Activated T-helper 9 cell treated with anti-CD3 and anti-CD28 coated beads, Interleukin-2, amount 50 U/mL, for 16 hours (primary cell): ENCODE measurements at regions not wholly inside any gene's neighbourhood (a gene's known extent, or its start where the extent isn't known, plus 50 kb on each side); places are given as distances from the start of the nearest gene placed in this dataset.
A peak's percentile ranks its signal among the peaks of the same experiment; 100 is the strongest.
"Not testable (repeated sequence)": the region's sequence is repeated elsewhere in the genome, so short reads cannot be mapped to it uniquely, and the experiment has no call there.

ENCODE experiments used
- DNase-seq: peaks from one replicate; pipeline ENCODE4 v3.0.0-alpha.2; 2020; ENCODE audit warnings: low read depth

DNA sequence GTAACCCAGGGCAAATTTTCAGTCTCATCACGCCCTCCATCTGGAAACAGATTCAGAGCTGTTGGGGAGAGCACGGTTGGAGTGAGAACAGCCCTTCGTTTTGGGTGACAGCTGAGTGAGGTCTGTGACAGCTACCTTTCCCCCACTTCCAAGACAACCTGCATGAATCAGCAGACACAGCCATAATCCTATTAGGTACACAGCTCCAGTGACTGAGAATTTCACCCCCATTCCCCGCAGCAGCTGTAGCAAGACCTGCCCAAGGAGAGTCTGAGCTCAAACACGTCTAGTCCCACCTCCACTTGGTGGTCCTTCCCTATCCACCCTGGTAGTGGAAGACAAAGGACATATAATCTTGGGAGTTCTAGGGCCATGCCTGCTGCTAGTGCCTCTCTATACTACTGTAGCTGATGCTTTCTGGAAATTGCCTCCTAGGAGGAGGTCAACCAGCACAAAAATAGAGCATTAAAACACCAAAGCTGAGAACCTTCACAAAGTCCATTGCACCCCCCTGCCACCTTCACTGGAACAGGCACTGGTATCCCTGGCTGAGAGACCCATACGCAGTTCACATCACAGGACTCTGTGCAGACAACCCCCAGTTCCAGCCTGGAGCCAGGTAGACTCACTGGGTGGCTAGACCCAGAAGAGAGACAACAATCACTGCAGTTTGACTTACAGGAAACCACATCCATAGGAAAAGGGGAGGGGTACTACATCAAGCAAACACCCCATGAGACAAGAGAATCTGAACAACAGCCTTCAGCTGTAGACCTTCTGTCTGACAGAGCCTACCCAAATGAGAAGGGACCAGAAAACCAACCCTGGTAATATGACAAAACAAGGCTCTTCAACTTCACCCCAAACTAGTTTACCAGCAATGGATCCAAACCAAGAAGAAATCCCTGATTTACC lies 448.6 kb upstream of the CBLB start:
- no peak for DNase-seq

DNA sequence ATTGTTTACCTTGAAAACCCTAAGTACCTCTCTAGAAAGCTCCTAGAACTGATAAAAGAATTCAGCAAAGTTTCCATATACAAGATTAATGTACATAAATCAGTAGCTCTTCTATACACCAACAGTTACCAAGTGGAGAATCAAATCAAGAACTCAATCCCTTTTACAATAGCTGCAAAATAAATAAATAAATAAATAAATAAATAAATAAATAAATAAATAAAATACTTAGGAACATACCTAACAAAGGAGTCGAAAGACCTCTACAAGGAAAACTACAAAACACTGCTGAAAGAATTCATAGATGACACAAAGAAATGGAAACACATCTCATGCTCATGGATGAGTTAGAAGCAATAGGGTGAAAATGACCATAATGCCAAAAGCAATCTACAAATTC lies 452.6 kb upstream of the CBLB start:
- not testable (repeated sequence) for DNase-seq

DNA sequence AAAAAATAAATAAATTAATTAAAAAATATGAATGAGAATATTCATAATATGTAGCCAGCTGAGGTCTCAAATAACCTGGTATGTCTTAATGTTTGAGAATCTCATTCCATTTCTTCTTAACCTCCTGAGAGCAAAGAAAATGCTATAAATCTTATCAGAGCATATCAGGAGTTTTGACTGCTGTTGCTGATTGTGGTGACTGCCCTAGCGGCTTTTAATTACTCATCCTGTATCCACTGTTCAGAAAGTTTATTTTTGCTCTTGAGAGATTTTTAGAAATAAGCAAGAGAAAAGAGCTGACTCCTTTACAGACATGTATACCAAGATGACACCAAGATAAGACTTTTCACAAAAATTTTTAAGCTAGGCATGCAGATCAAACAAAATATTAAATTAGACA lies 454.8 kb upstream of the CBLB start:
- no peak for DNase-seq

DNA sequence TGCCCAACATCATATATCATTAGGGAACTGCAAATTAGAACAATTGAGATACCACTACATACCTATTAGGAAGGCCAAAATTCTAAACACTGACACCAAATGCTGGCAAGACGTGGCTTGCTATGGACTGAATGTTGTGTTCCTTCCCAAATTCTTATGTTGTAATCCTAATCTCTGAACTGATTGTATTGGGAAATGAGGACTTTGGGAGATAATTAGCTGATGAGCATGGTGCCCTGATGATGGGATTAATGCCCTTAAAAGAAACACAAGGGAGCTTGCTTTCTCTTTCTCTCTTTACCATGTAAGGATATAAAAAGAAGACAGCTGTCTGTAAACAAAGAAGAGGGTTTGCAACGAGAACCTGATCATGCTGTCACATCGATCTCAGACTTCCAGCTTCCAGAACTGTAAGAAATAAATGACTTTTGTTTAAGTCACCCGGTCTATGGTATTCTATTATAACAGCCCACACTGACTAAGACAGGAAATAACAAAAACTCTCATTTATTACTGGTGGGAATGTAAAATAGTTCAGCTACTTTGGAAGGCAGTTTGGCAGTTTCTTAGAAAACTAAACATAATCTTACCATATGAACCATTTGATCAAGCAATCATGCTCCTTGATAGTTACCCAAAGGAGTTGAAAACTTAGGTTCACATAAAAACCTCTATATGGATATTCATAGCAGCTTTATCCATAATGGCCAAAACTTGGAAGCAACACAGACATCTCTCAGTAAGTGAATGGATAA lies 458.3 kb upstream of the CBLB start:
- DNase-seq, result no peak

DNA sequence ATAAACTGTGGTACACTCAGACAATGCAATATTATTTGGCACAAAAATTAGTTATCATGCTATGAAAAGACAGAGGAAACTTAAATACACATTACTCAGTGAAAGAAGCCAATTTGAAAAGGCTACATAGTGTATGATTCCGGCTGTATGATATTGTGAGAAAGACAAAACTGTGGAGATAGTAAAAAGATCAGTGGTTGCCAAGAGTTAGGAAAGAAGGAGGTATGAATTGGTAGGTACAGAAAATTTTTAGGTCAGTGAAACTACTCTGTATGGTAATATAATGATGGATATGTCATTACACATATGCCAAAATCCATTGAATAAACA lies 458.8 kb upstream of the CBLB start:
- no peak for DNase-seq

DNA sequence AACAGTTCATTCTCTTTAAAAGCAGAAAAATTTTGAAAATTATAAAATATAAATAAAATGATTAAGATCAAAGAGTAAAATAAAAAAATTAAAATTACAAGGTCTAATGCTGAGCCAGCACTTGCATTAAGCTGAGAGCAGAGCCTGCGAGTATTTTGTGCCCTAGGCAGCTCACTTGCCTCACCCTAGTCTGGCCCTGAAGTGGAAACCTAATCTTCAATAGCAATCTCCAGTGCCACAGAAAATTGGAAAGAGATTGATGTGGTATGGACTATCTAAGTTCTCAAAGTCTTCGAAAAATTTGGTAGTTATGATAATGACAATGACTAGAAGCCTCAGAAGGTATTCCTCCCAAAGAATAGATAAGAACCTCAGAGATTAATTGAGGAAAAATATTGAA lies 459.4 kb upstream of the CBLB start:
- DNase-seq, result no peak

DNA sequence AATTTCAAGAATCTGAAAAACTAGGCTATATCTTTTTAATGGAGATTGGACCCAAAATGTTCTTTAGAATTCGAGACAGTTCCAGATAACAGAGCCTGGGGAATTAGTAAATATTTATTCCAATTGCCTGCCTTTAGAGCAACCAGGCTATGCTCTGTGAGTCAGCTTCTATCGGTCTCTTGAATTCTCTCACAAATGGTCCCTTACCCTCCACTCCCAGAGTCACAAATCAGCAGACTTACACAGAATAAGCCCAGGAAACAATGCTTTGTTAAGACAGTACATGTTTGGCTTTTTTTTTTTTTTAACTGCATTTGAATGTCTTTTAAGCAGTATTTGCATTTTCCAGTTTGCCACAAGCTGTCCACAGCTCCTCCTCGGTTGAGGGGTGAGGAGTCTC lies 460.7 kb upstream of the CBLB start:
- no peak for DNase-seq

DNA sequence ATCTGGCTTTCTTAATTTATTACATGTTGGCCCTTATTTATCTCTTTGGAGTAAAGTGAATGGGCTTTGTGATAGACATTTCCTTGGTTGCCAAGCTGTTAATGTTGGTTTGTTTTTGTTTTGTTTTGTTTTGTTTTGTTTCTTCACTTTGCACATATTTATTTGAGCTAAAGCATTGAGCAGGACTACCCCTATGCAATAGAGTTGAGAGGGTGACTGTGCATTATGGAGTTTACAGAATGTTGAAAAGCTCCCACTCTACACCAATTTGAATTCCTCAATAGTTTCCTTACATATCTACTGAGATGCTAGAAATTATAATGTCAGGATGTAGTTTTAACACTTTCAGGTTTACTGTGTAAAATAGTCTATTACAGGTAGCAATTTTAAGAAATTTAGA lies 462.8 kb upstream of the CBLB start:
- DNase-seq, result no peak

DNA sequence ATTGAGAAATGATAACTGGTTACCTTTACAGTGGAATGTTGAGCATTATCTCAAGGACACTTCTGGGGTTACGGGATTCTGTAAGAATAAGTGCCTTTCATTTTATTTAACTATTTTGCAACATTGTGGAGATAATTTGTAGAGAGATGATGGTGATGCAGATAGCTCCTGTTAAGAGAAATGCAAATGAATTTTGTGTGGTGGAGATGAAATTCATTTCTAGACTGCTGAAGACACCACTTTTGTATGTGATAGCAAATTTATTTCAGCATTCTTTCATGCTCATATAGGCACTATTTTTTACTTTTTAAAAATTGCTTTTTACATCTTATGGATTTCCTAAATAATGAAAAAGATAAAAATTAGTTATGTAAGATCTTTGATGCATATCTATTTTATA lies 463.3 kb upstream of the CBLB start:
- no peak for DNase-seq

DNA sequence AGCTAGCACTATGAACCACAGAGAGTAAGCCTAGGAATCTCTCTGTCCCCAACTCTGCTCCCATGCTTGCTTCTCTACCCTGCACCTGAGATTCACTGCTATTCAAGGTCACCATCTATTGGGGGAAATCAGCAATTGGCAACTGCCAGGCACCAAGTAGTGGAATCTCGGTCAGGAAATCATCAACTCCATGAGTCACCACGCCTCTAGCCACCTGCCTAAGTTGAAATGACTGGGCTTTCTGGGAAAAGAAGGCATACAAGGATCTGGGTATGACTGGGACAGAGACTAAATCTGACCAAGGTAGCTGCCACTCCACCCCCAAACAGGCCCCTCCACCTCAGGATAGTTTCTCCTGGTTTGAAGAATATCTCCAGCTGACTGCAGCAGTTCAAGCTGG lies 464.1 kb upstream of the CBLB start:
- DNase-seq, result peak; percentile 32

DNA sequence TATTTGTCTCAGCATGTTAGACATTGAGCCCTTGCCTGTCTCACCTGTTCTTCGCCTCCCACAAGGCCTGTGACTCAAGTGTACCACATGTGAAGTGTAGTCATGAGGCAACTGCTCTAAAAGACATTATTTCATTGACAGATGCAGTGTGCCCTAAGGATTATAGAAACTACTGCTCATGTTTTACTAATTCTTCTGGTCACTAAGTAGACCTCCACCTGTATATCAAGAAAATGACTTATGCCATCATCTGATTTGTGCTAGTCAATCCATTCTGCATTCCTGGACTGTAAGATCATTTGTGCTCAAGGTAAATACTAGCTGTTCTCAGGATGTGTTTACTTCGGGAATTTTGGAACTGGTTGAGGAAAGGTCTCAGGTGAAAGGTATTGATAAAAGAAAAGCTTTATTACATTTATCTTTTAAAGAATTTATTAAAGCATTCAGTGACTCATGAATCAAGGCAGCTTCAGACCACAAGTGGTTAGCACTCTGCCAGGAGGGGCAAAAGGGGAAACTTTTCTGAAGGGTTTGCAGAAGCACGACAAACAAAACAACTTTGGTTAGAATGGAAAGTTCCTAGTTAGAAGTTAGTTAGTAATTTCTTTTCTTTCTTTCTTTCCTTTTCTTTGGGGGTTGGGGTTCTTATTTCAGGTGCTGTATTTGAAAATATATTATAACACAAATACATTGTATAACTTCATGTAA lies 465.3 kb upstream of the CBLB start:
- peak; percentile 48 for DNase-seq

DNA sequence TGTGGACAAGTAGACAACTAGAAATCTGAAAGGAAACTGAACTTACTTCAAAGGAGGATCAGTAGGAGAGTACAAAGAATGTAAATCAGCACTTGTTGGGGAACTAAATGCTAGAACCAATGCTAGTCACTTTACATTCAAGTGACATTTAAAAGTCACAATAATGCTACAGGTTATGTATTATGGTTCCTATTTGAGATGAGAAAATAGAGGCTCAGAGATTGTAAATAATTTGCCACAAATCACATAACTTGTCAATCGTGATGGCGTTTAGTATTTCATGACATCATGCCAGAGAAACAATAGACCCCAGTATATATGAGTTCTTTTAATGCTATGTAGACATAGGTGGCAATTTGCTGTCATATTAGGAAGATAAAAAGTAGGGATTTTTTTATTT lies 467.8 kb upstream of the CBLB start:
- no peak for DNase-seq

DNA sequence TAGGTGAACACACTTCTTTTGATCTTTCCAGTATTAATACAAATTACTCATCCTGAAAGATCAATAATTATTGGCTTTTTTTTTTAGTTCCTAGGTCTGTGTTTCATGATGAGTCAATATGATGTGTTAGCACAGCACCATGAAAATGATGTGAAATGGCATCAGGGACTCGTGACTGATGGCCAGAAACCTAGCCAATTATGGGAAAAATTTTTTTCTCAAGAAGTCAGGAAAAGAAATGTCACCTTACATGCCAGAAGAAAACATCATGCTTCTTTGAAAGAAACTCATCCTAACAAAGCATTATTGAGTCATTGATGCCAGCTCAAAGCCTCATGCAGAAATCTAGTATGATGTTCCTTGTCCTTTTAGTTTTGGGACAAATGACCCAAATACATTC lies 468.3 kb upstream of the CBLB start:
- no peak for DNase-seq

DNA sequence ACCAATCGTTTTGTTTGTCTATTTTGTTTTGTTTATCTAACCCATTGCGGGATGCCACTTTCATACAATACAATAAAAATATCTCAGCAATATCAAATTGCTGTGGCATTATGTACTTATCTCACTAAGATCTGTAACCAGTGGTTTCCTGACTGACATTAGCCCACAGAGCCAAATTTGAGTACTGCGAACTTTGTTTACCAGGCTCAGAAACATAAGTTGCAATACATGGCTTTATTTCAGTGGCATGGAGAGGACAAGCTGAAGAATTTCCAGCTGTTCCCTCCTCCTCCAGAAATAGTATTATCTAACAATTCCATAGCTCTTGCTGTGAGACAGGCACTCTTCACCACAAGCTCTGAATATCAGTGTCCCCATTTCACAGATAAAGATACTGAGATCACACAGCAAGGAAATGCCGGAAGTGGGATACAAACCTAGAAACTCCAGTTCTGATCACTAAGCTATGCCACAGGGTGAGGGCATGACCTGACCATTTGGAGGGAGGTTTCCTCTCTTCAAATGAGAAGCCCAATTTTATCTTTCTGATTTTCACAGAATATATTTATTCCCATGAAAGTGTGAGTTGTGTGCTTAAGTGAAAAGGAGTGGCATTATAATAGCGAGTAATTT lies 469.9 kb upstream of the CBLB start:
- no peak for DNase-seq

DNA sequence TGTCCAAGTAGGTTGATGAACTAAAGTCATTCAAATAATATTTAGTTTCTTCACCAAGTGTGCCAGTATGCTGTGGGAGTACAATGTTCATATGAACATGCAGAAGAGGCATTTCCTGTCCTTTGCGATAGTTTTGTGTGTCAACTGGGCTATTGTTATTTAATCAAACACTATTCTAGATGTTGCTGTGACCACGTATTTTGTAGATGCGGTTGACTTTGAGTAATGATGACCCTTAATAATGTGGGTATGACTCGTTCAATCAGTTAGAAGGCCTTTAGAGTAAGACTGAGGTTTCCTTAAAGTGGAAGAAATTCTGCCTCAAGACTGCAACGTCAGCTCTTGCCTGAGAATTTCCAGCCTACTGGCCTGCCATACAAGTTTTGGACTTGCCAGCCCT lies 470.7 kb upstream of the CBLB start:
- DNase-seq, result no peak

DNA sequence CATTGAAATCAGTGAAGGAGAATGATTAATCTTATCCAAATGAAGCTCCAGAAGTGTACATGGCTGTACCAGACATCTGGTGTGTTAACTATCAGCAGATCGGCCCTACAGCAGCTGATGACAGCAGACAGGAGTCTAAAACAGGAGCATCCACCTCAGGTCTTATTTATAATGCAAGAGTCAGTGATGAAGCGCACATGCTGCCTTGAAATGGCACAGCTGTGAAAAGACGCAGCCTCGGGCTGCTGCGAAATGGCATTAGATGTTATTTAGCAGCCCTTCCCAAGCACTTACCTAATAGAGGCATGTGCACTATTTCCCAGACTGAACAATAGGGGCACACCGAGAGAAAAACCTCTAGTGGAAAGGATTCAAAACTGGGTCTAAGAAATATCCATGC lies 472.3 kb upstream of the CBLB start:
- no peak for DNase-seq

DNA sequence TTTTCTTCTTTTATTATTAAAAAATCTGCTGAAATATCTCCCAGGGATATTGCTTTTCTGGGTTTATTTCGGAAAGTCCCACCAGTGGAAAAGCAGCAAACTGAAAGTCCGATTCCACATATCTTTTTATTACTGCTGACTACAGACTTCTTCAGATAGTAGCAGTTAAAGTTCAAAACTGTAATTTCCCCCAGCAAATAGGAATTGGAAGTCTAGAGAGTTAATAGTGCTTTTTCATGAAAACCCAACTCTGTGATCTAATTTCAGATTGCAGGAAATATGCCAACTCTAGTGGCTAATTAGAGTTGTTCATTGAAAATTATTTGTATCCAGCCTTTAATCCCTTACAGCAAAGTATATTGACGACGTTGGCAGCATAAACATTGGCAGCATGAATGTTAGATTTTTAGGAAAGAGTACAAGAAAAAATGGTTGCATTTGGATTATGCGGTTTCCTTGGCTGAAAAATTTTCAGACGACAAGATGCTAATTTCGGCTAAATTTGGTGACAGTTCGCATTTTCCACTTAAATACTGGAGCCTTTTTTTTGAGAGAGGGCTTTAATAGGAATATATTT lies 472.9 kb upstream of the CBLB start:
- no peak for DNase-seq

DNA sequence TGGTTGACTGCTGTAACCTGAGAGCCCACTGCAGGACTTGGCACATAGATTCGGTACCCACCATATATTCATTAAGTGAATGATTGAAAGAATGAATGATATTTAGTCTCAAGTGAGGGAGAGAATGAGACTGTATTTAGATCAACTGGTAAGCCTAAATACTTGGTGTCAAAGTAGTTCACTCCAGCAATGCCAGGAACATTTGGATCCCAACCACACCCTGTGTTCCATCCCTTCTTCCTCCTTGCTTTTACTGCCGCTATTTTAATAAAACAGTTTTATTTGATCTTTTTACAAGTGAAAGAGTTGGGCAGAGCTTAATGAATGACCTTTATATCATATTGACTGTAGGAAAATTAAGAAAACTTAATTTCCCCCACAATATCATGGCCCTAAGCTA lies 473.6 kb upstream of the CBLB start:
- DNase-seq, result no peak

DNA sequence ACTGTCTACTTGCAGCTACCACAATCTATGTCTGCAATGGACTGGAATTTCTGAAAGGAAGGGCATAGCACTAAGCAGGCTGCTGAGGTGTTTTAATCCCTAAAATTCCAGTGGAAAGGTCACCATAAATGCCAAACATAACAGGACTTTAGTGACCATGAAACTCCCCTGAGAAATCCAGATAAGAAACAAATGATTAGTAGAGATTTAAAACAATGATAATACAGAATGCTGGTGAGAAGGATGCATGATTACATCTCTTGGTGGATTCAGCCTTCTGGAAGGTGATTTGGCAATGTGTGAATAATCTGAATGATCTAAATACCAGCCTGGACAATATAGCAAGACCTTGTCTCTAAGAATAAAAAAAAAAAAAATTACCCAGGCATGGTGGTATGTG lies 475.0 kb upstream of the CBLB start:
- DNase-seq, result no peak

DNA sequence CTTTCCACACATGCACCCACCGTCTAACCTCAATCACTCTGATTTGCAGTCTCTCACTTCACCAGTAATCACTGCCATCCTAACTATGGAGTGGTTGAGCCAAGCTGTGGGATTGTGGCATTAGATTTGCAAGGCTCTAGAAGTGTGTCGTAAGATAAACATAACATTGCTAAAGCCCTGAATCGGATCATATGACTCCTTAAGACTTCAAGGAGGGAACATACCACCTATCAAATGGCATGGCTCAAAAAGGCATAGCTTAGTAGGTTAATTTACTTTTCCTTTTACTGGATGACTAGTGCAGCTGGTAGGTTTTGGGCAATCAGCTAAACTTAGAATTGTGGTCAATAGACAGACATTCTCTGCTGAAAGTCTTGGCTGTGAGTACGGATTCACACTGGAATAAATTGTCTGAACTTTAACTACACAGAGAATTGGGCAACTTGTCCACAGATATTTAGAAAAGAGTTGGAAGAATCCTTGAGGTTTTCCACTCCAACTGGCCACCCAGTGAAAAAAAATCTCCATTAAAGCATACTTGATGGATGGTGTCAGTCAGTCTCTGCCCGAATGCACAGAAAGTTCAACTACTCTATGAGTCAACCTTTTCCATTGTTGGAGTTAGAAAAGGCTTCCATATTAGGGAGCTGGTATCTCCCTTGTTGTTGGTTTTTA lies 476.7 kb upstream of the CBLB start:
- no peak for DNase-seq

DNA sequence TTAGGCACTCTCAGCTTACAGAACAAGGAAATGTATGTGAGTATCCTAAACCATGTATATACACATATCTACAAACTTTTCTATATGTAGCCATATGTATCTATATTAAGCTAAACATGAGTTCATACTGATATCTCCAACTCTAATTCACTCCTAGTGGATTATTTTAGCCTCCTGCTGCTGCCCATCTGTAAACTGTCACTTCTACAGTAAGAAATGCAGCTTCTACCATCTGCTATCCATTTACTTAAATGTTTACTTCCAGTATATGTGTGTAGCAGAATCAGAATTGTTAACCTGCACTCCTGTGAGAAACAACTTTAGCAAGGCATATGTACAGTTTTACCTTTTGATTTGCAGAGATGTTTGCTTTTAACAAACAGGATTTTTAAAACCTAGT lies 478.5 kb upstream of the CBLB start:
- DNase-seq, result no peak
